Gastrocnemius medialis (tissue), 4 donors: ENCODE measurements at regions not wholly inside any gene's neighbourhood (a gene's known extent, or its start where the extent isn't known, plus 50 kb on each side); places are given as distances from the start of the nearest gene placed in this dataset.
"Not testable (repeated sequence)": the region's sequence is repeated elsewhere in the genome, so short reads cannot be mapped to it uniquely, and the experiment has no call there.

Experiments
- ATAC-seq, 2 donors: fragments of 150-250 bp; one replicate each; pipeline ENCODE4 v1.9.1; 2016
- DNase-seq, 2 donors: peaks; one replicate each; pipeline ENCODE4 v3.0.0-alpha.2; 2019
- H3K27ac ChIP-seq, 4 donors: fragments of 200-600 bp; sonication (generic); 1 replicate in 1 of 4; 2 replicates in 3 of 4; pipeline ENCODE4 v1.5.1; 2016 to 2018; ENCODE audit warnings: mild to moderate bottlenecking in 2 of 4, moderate library complexity in 1 of 4
- H3K27me3 ChIP-seq, 3 donors: fragments of 200-600 bp; sonication (generic) in 2 of 3; 1 replicate in 1 of 3; 2 replicates in 2 of 3; pipeline versions ENCODE4 v1.5.1 to v1.6.0; 2016 to 2019; ENCODE audit warnings: mild to moderate bottlenecking in 1 of 3, moderate library complexity in 1 of 3
- H3K36me3 ChIP-seq, 2 donors: fragments of 200-600 bp; sonication (generic) in 1 of 2; one replicate each; pipeline ENCODE4 v1.5.1; 2017 to 2018
- H3K4me1 ChIP-seq, 2 donors: fragments of 200-600 bp; sonication (generic) in 1 of 2; one replicate each; pipeline ENCODE4 v1.5.1; 2016 to 2017; ENCODE audit warnings: mild to moderate bottlenecking in 2 of 2
- H3K4me3 ChIP-seq, 4 donors: fragments of 200-600 bp; sonication (generic) in 3 of 4; 1 replicate in 1 of 4; 2 replicates in 3 of 4; pipeline ENCODE4 v1.5.1; 2016 to 2019; ENCODE audit warnings: mild to moderate bottlenecking in 2 of 4
- H3K9me3 ChIP-seq, 3 donors: fragments of 200-600 bp; sonication (generic) in 2 of 3; 1 replicate in 1 of 3; 2 replicates in 2 of 3; pipeline ENCODE4 v1.5.1; 2016 to 2019
- POLR2A ChIP-seq, 2 donors: fragments of 450-650 bp; IDR thresholded peaks; one replicate each; pipeline ENCODE4 v1.6.1; 2017; ENCODE audit warnings: antibody characterized with exemption in 2 of 2, mild to moderate bottlenecking in 2 of 2, moderate library complexity in 2 of 2
- in situ Hi-C, 4 donors: fragments of 200-750 bp; cut with MboI; loops; one replicate each; pipeline versions ENCODE4 v1.15.0 to v1.8.0; 2017; ENCODE audit warnings: low sequenced_read_pairs in 4 of 4
- intact Hi-C: fragments of 100-400 bp; cut with DNase I; formaldehyde crosslinking; loops from one replicate; pipeline ENCODE4 v1.15.1; 2023; ENCODE audit warnings: low total_unique reads
- TF ChIP-seq, protein P1 (sequence below), 5 experiments: fragments of 450-650 bp in 3 of 5; fragments of 200-600 bp in 2 of 5; sonication (generic) in 2 of 5; IDR thresholded peaks in 4 of 5; conservative IDR thresholded peaks in 1 of 5; 1 replicate in 4 of 5; 2 replicates in 1 of 5; pipeline ENCODE4 v1.5.1; 2016 to 2019; ENCODE audit warnings: antibody characterized with exemption in 5 of 5, mild to moderate bottlenecking in 3 of 5, moderate library complexity in 3 of 5

- H3K36me3 ChIP-seq, intact Hi-C loops, H3K27me3 ChIP-seq, H3K27ac ChIP-seq, in situ Hi-C loops, ATAC-seq, H3K4me3 ChIP-seq, H3K4me1 ChIP-seq, DNase-seq, H3K9me3 ChIP-seq: not testable (repeated sequence)
These were observed 215.0 kb downstream of the STIM2 start for GRCh38 chr4:27075603-27076002.

DNA sequence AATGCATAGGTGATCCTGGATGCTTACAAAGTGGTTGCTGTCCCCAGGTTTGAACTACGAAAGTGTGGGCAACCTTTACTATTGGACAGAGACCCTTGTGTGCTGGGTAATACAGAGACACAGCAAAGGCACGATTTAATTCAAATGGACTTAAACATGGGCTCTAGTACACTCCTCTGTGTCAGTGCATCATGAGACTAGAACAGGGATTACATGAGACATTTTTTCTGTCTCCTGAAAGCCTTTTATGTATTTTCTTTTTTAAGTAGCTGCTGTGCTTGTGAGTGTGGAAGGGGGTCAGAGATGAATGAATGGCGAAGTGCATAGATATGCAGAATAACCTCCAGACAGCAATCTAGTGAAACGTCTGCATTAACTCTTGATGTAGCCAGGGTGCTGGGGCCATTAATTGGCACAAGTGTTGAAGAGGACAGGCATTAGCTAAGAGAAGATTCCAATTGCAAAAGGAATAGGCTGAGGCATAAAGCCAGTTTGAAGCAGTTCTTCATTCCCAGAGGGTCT lies 218.4 kb downstream of the STIM2 start:
- Histone ChIP-seq H3K4me1 (no peaks in the 10 kb centered on the region), H3K9me3 (no peaks in the 10 kb centered on the region), H3K27ac (no peak overlapping the region), H3K36me3 (no peaks in the 10 kb centered on the region), H3K27me3 (peaks cover 2 to 8% (median 2%) of the 10 kb centered on the region in 3 donors), H3K4me3 (no peak overlapping the region)
- TF ChIP-seq POLR2A (IDR thresholded peaks at IDR 0.05): no peak
- TF ChIP-seq, protein P1, sequence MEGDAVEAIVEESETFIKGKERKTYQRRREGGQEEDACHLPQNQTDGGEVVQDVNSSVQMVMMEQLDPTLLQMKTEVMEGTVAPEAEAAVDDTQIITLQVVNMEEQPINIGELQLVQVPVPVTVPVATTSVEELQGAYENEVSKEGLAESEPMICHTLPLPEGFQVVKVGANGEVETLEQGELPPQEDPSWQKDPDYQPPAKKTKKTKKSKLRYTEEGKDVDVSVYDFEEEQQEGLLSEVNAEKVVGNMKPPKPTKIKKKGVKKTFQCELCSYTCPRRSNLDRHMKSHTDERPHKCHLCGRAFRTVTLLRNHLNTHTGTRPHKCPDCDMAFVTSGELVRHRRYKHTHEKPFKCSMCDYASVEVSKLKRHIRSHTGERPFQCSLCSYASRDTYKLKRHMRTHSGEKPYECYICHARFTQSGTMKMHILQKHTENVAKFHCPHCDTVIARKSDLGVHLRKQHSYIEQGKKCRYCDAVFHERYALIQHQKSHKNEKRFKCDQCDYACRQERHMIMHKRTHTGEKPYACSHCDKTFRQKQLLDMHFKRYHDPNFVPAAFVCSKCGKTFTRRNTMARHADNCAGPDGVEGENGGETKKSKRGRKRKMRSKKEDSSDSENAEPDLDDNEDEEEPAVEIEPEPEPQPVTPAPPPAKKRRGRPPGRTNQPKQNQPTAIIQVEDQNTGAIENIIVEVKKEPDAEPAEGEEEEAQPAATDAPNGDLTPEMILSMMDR (IDR thresholded peaks at IDR 0.05 in 4 of 5, conservative IDR thresholded peaks at IDR 0.05 in 1 of 5): no peak
- DNase-seq (no peak), ATAC-seq (no peak)
- in situ Hi-C loops (no loop called here), intact Hi-C loops (no loop called here)

- peaks cover 0 to 9% of the 10 kb centered on the region in 2 donors for H3K4me1 ChIP-seq
- H3K27ac ChIP-seq: no peak overlapping the region
- H3K27me3 ChIP-seq: peaks cover 11 to 30% (median 22%) of the 10 kb centered on the region in 3 donors
- in situ Hi-C loops (no loop called here), intact Hi-C loops (no loop called here)
- no peak overlapping the region for H3K4me3 ChIP-seq
- DNase-seq (no peak), ATAC-seq (no peak)
- TF ChIP-seq POLR2A (IDR thresholded peaks at IDR 0.05): no peak
- TF ChIP-seq, protein P1 (IDR thresholded peaks at IDR 0.05 in 4 of 5, conservative IDR thresholded peaks at IDR 0.05 in 1 of 5): no peak
- no peaks in the 10 kb centered on the region for H3K9me3 ChIP-seq
- H3K36me3 ChIP-seq: no peaks in the 10 kb centered on the region
These were observed 221.3 kb downstream of the STIM2 start for GRCh38 chr4:27081675-27082586.

DNA sequence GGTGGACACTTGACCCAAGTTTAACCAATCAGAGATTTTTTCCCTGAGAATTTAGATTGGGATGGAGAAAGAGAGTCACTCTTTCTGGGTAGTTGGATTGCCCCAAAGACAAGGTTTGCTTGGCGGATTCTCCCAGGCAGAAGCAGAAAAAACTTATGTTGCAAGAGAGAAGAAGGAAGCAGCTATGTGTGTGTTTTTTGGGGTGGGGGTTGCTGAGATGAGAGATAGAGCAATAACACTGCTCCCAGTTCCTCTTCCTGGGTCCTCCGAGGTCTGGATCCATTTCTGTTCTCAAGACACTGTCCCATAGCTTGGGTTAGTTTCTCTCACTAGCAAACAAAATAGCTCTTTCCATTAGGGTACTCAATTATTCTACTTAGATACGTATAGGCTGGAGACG lies 222.1 kb downstream of the STIM2 start:
- no peak for DNase-seq
- H3K36me3 ChIP-seq: no peaks in the 10 kb centered on the region
- H3K4me1 ChIP-seq: peaks cover 0 to 9% of the 10 kb centered on the region in 2 donors
- no peak overlapping the region for H3K4me3 ChIP-seq
- no peak overlapping the region for H3K27ac ChIP-seq
- intact Hi-C loops: no loop called here
- no peak for TF ChIP-seq POLR2A (IDR thresholded peaks at IDR 0.05)
- TF ChIP-seq, protein P1 (IDR thresholded peaks at IDR 0.05 in 4 of 5, conservative IDR thresholded peaks at IDR 0.05 in 1 of 5): no peak
- H3K27me3 ChIP-seq: peaks cover 11 to 32% (median 22%) of the 10 kb centered on the region in 3 donors
- in situ Hi-C loops: no loop called here
- H3K9me3 ChIP-seq: no peaks in the 10 kb centered on the region
- no peak for ATAC-seq

GRCh38 chr4:27084685-27085361 lies 224.2 kb downstream of the STIM2 start:
- Histone ChIP-seq H3K9me3 (no peaks in the 10 kb centered on the region), H3K27ac (no peak overlapping the region), H3K36me3 (no peaks in the 10 kb centered on the region), H3K4me3 (peak overlapping the region; percentile 7 to 58 (median 30)), H3K4me1 (peaks cover 0 to 9% of the 10 kb centered on the region in 2 donors), H3K27me3 (peaks cover 11 to 34% (median 22%) of the 10 kb centered on the region in 3 donors)
- in situ Hi-C loops (no loop called here), intact Hi-C loops (no loop called here)
- ATAC-seq (no peak), DNase-seq (no peak)
- TF ChIP-seq, protein P1 (IDR thresholded peaks at IDR 0.05 in 4 of 5, conservative IDR thresholded peaks at IDR 0.05 in 1 of 5): peak in 1 of 5 experiments; percentile 17
- TF ChIP-seq POLR2A (IDR thresholded peaks at IDR 0.05): no peak
